ENCODE measurements at regions not wholly inside any gene's neighbourhood (a gene's known extent, or its start where the extent isn't known, plus 50 kb on each side); places are given as distances from the start of the nearest gene placed in this dataset.

- WGBS, 2 experiments (ENCODE audit: extremely low coverage in 2 of 2, insufficient read length in 1 of 2), result no CpG with 5 or more reads among the region's 2 CpGs
- Histone ChIP-seq H3K9me1 (ENCODE audit: insufficient read depth, low read length) (no peaks in the 10 kb centered on the region), H3K9me3 (ENCODE audit: control insufficient read depth, insufficient read depth, low read length) (no peaks in the 10 kb centered on the region), H2AK5ac (ENCODE audit: low read depth, low read length) (no peak overlapping the region), H3K4me3 (ENCODE audit: insufficient read depth, low read depth, low read length) (no peak overlapping the region), H3K4me2 (ENCODE audit: low read depth, low read length) (no peak overlapping the region), H3K36me3 (ENCODE audit: control insufficient read depth, insufficient read depth, low read length) (no peaks in the 10 kb centered on the region), H2BK20ac (ENCODE audit: low read depth, low read length) (no peak overlapping the region), H2BK15ac (ENCODE audit: low read depth, low read length) (no peak overlapping the region), H4K20me1 (ENCODE audit: insufficient read depth, low read length) (no peaks in the 10 kb centered on the region), H2BK5ac (ENCODE audit: low read depth, low read length, poor library complexity, severe bottlenecking) (no peak overlapping the region), H2AK9ac (replicated peaks; ENCODE audit: low read depth, low read length, poor library complexity) (no peak overlapping the region), H3K56ac (ENCODE audit: extremely low read depth, insufficient read depth, low read length) (no peak overlapping the region), H3K14ac (replicated peaks; ENCODE audit: low read depth, low read length) (no peak overlapping the region), H2BK120ac (ENCODE audit: low read depth, low read length) (no peak overlapping the region), H2AFZ (replicated peaks; ENCODE audit: low read length, poor library complexity) (no peak overlapping the region), H4K91ac (ENCODE audit: insufficient read depth, low read depth, low read length) (no peak overlapping the region), H3K23ac (ENCODE audit: low read depth, low read length) (no peak overlapping the region), H3K27me3 (ENCODE audit: control insufficient read depth, insufficient read depth, low read length) (no peaks in the 10 kb centered on the region), H3K27ac (ENCODE audit: insufficient read depth, low read length) (no peak overlapping the region), H3K18ac (ENCODE audit: low read depth, low read length) (no peak overlapping the region), H3K4me1 (ENCODE audit: control insufficient read depth, insufficient read depth, low read length) (no peaks in the 10 kb centered on the region), H3K79me1 (ENCODE audit: low read depth in 1 of 2, low read length in 2 of 2) (no peaks in the 10 kb centered on the region), H4K5ac (ENCODE audit: low read depth, low read length) (no peak overlapping the region), H3K9ac (ENCODE audit: low read depth, low read length) (no peak overlapping the region), H4K8ac (ENCODE audit: low read depth in 2 of 2, low read length in 2 of 2) (no peak overlapping the region), H3K4ac (ENCODE audit: low read depth, low read length) (no peak overlapping the region)
- TF ChIP-seq USF2 (IDR thresholded peaks at IDR 0.05; ENCODE audit: low read depth, low read length) (no peak), RAD21 (IDR thresholded peaks at IDR 0.05; ENCODE audit: low read length) (no peak), MXI1 (IDR thresholded peaks at IDR 0.05; ENCODE audit: borderline replicate concordance, low read depth, low read length) (no peak), BHLHE40 (IDR thresholded peaks at IDR 0.05; ENCODE audit: low read depth, low read length) (no peak), NFE2L2 (IDR thresholded peaks at IDR 0.05; ENCODE audit: low read depth, low read length) (no peak), RCOR1 (IDR thresholded peaks at IDR 0.05; ENCODE audit: insufficient replicate concordance, low read length) (no peak), POLR2A (IDR thresholded peaks at IDR 0.05; ENCODE audit: low read depth, low read length) (no peak), RFX5 (IDR thresholded peaks at IDR 0.05; ENCODE audit: low read depth, low read length) (no peak), ELK1 (IDR thresholded peaks at IDR 0.05; ENCODE audit: borderline replicate concordance, low read depth, low read length) (no peak)
- dilution Hi-C loops (cut with HindIII; ENCODE audit: low sequenced_read_pairs, unreplicated experiment), result no loop called here
- ChIA-PET POLR2A (ENCODE audit: unreplicated experiment) (no interaction called here), CTCF (no interaction called here)
- BruUV-seq (replicated peaks), result no TSS peak
- DNase-seq, result no peak
- in situ Hi-C loops (cut with MboI; ENCODE audit: low sequenced_read_pairs), result no loop called here
- intact Hi-C loops (cut with micrococcal nuclease), result no loop called here
- no peak for ATAC-seq (ENCODE audit: low read depth)
Measured at GRCh38 chr11:127226949-127227348, 226.4 kb upstream of the KIRREL3 start.
